GM23338 (cell line): ENCODE measurements at regions not wholly inside any gene's neighbourhood (a gene's known extent, or its start where the extent isn't known, plus 50 kb on each side); places are given as distances from the start of the nearest gene placed in this dataset.

Experiments
- ATAC-seq: fragments of 200-7000 bp; cut with Tn5 transposase; 3 replicates; pipeline ENCODE4 v1.9.1; 2020
- DNase-seq: peaks from one replicate; pipeline ENCODE4 v3.0.0-alpha.2; 2015; ENCODE audit warnings: low spot score
- H2AFZ ChIP-seq: fragments of 200-600 bp; sonication (generic); 2 replicates; pipeline ENCODE4 v1.8.0; 2016; ENCODE audit warnings: antibody characterized with exemption, mild to moderate bottlenecking, moderate library complexity
- H3F3A ChIP-seq: fragments of 200-600 bp; sonication (generic); replicated peaks from 2 replicates; pipeline ENCODE4 v1.8.0; 2017; ENCODE audit warnings: antibody characterized with exemption, mixed run types, low read depth
- H3K27ac ChIP-seq: fragments of 200-600 bp; sonication (generic); 2 replicates; pipeline ENCODE4 v1.6.1; 2016; ENCODE audit warnings: low read depth
- H3K27me3 ChIP-seq: fragments of 200-600 bp; sonication (generic); 2 replicates; pipeline ENCODE4 v1.8.0; 2016; ENCODE audit warnings: mild to moderate bottlenecking, mixed run types, moderate library complexity; ENCODE audit not compliant: insufficient read depth
- H3K36me3 ChIP-seq: fragments of 200-600 bp; sonication (generic); 2 replicates; pipeline ENCODE4 v1.8.0; 2016; ENCODE audit warnings: mild to moderate bottlenecking; ENCODE audit not compliant: insufficient read depth
- H3K4me1 ChIP-seq: fragments of 200-600 bp; sonication (generic); 2 replicates; pipeline ENCODE4 v1.8.0; 2016; ENCODE audit warnings: mild to moderate bottlenecking, moderate library complexity; ENCODE audit not compliant: insufficient read depth
- H3K4me2 ChIP-seq: fragments of 200-600 bp; sonication (generic); 2 replicates; pipeline ENCODE4 v1.7.1; 2017; ENCODE audit warnings: mixed run types
- H3K4me3 ChIP-seq: fragments of 200-600 bp; sonication (generic); 2 replicates; pipeline ENCODE4 v1.6.1; 2016; ENCODE audit warnings: mixed run types
- H3K79me2 ChIP-seq: fragments of 200-600 bp; sonication (generic); replicated peaks from 2 replicates; pipeline ENCODE4 v1.8.0; 2017; ENCODE audit warnings: mild to moderate bottlenecking; ENCODE audit not compliant: insufficient read depth
- H3K9me2 ChIP-seq: fragments of 200-600 bp; sonication (generic); 2 replicates; pipeline ENCODE4 v1.8.0; 2017; ENCODE audit not compliant: insufficient read depth
- H4K20me1 ChIP-seq: fragments of 200-600 bp; sonication (generic); replicated peaks from 2 replicates; pipeline ENCODE4 v1.8.0; 2017; ENCODE audit warnings: mild to moderate bottlenecking; ENCODE audit not compliant: insufficient read depth
- H3K27ac Mint-ChIP-seq: 2 replicates; pipeline ENCODE4 v1.8.0; 2020; ENCODE audit warnings: inconsistent platforms, mild to moderate bottlenecking, moderate library complexity, mixed read lengths
- H3K27me3 Mint-ChIP-seq: 3 replicates; pipeline ENCODE4 v1.8.0; 2022; ENCODE audit warnings: low read depth, mild to moderate bottlenecking, moderate library complexity, mixed read lengths, inconsistent platforms; ENCODE audit not compliant: insufficient read depth, poor library complexity
- H3K36me3 Mint-ChIP-seq: 3 replicates; pipeline ENCODE4 v1.8.0; 2021; ENCODE audit warnings: low read depth, mild to moderate bottlenecking, inconsistent platforms, moderate library complexity, mixed read lengths
- H3K4me1 Mint-ChIP-seq: 3 replicates; pipeline ENCODE4 v1.8.0; 2020; ENCODE audit warnings: mild to moderate bottlenecking, inconsistent platforms, mixed read lengths
- H3K4me3 Mint-ChIP-seq: 3 replicates; pipeline ENCODE4 v1.8.0; 2021; ENCODE audit warnings: moderate library complexity, mild to moderate bottlenecking, inconsistent platforms, mixed read lengths
- H3K9me3 Mint-ChIP-seq: 3 replicates; pipeline ENCODE4 v1.8.0; 2020; ENCODE audit warnings: moderate library complexity, mild to moderate bottlenecking, inconsistent platforms, mixed read lengths
- CREB1 ChIP-seq: fragments of 250-450 bp; sonication (Bioruptor Pico); IDR thresholded peaks from 2 replicates; pipeline ENCODE4 v1.5.0; 2020; ENCODE audit warnings: low read depth, mild to moderate bottlenecking, moderate library complexity
- CTCF ChIP-seq, 2 experiments: fragments of 200-600 bp in 1 of 2; sonication (generic) in 1 of 2; conservative IDR thresholded peaks; 2 replicates each; pipeline versions ENCODE4 v1.5.1 to v1.6.1; 2016 to 2017; ENCODE audit warnings: antibody characterized with exemption in 2 of 2, low read depth in 2 of 2, mild to moderate bottlenecking in 2 of 2, moderate library complexity in 1 of 2
- EZH2 ChIP-seq: fragments of 200-600 bp; sonication (generic); IDR thresholded peaks from one replicate; pipeline ENCODE4 v1.8.0; 2017; ENCODE audit warnings: antibody characterized with exemption, mild to moderate bottlenecking, low read depth; ENCODE audit not compliant: unreplicated experiment
- EZH2phosphoT487 ChIP-seq: fragments of 200-600 bp; sonication (generic); IDR thresholded peaks from one replicate; pipeline ENCODE4 v1.8.1; 2018; ENCODE audit warnings: antibody characterized with exemption; ENCODE audit not compliant: unreplicated experiment
- JUNB ChIP-seq: IDR thresholded peaks from one replicate; pipeline ENCODE4 v1.6.1; 2016; ENCODE audit warnings: antibody characterized with exemption; ENCODE audit not compliant: unreplicated experiment
- NANOG ChIP-seq: IDR thresholded peaks from 2 replicates; pipeline ENCODE4 v1.6.1; 2016; ENCODE audit warnings: antibody characterized with exemption, borderline replicate concordance
- POLR2AphosphoS5 ChIP-seq: IDR thresholded peaks from 2 replicates; pipeline ENCODE4 v1.6.1; 2016; ENCODE audit warnings: antibody characterized with exemption, low read depth
- STAT1 ChIP-seq: IDR thresholded peaks from one replicate; pipeline ENCODE4 v1.6.1; 2016; ENCODE audit warnings: antibody characterized with exemption; ENCODE audit not compliant: unreplicated experiment
- ZNF114 ChIP-seq: fragments of 250-450 bp; sonication (Bioruptor Pico); IDR thresholded peaks from 2 replicates; pipeline ENCODE4 v1.5.0; 2020; ENCODE audit warnings: mild to moderate bottlenecking, moderate library complexity
- ZNF331 ChIP-seq: fragments of 250-450 bp; sonication (Bioruptor Pico); IDR thresholded peaks from 2 replicates; pipeline ENCODE4 v1.5.0; 2020; ENCODE audit warnings: low read depth, mild to moderate bottlenecking, moderate library complexity
- ZNF462 ChIP-seq: fragments of 250-450 bp; sonication (Bioruptor Pico); IDR thresholded peaks from 2 replicates; pipeline ENCODE4 v1.5.0; 2020; ENCODE audit warnings: mild to moderate bottlenecking, moderate library complexity

- H3K9me3 Mint-ChIP-seq = no peaks in the 10 kb centered on the region
- Histone ChIP-seq H3K4me2 (no peak overlapping the region), H3K4me3 (no peak overlapping the region), H3K36me3 (no peaks in the 10 kb centered on the region), H2AFZ (no peak overlapping the region), H3K79me2 (no peaks in the 10 kb centered on the region), H4K20me1 (no peaks in the 10 kb centered on the region), H3F3A (no peaks in the 10 kb centered on the region), H3K27me3 (no peaks in the 10 kb centered on the region), H3K27ac (no peak overlapping the region), H3K9me2 (no peaks in the 10 kb centered on the region), H3K4me1 (no peaks in the 10 kb centered on the region)
- DNase-seq (no peak), ATAC-seq (no peak)
- H3K27me3 Mint-ChIP-seq = no peaks in the 10 kb centered on the region
- TF ChIP-seq CREB1 (CRISPR knock-in tag) (no peak), EZH2 (no peak), STAT1 (no peak), EZH2phosphoT487 (no peak), NANOG (no peak), ZNF331 (CRISPR knock-in tag) (no peak), ZNF114 (CRISPR knock-in tag) (no peak), CTCF (conservative IDR thresholded peaks at IDR 0.05; ENCODE audit: low read depth in 2 of 2) (no peak)
- no peaks in the 10 kb centered on the region for H3K4me1 Mint-ChIP-seq
- no peak overlapping the region for H3K27ac Mint-ChIP-seq
- no peaks in the 10 kb centered on the region for H3K36me3 Mint-ChIP-seq
- no peak overlapping the region for H3K4me3 Mint-ChIP-seq
These were observed 413.4 kb upstream of the USP15 start for GRCh38 chr12:61846765-61847164.

- Histone ChIP-seq H3K27me3 (no peaks in the 10 kb centered on the region), H3K4me2 (no peak overlapping the region), H3K79me2 (no peaks in the 10 kb centered on the region), H3K4me3 (no peak overlapping the region), H4K20me1 (no peaks in the 10 kb centered on the region), H3K27ac (no peak overlapping the region), H2AFZ (no peak overlapping the region), H3F3A (no peaks in the 10 kb centered on the region), H3K36me3 (no peaks in the 10 kb centered on the region), H3K4me1 (no peaks in the 10 kb centered on the region), H3K9me2 (no peaks in the 10 kb centered on the region)
- DNase-seq (no peak), ATAC-seq (no peak)
- no peaks in the 10 kb centered on the region for H3K27me3 Mint-ChIP-seq
- H3K36me3 Mint-ChIP-seq = no peaks in the 10 kb centered on the region
- H3K27ac Mint-ChIP-seq = no peak overlapping the region
- no peak overlapping the region for H3K4me3 Mint-ChIP-seq
- H3K4me1 Mint-ChIP-seq = no peaks in the 10 kb centered on the region
- 0 out of 3 replicates have a peak, but pooled peaks cover 3% of the 10 kb centered on the region for H3K9me3 Mint-ChIP-seq
- no peak for TF ChIP-seq EZH2
- no peak for TF ChIP-seq NANOG
- TF ChIP-seq POLR2AphosphoS5 = no peak
- no peak for TF ChIP-seq JUNB
- no peak for TF ChIP-seq ZNF462 (CRISPR knock-in tag)
- no peak for TF ChIP-seq ZNF114 (CRISPR knock-in tag)
- TF ChIP-seq ZNF331 (CRISPR knock-in tag) = no peak
- no peak for TF ChIP-seq CREB1 (CRISPR knock-in tag)
These were observed 411.3 kb upstream of the USP15 start for GRCh38 chr12:61848893-61849292.
